OCI-LY1 (cell line): ENCODE measurements at regions not wholly inside any gene's neighbourhood (a gene's known extent, or its start where the extent isn't known, plus 50 kb on each side); places are given as distances from the start of the nearest gene placed in this dataset.

ENCODE experiments used
- H2AFZ ChIP-seq: fragments of 200-600 bp; sonication (generic), shearing (Covaris generic); 2 replicates; pipeline ENCODE4 v1.6.0; 2014; ENCODE audit warnings: antibody characterized with exemption, mild to moderate bottlenecking, low read length
- H3F3A ChIP-seq: fragments of 200-600 bp; sonication (generic), shearing (Covaris generic); 2 replicates; pipeline ENCODE4 v1.6.0; 2014; ENCODE audit warnings: mild to moderate bottlenecking, antibody characterized with exemption, low read length, moderate library complexity; ENCODE audit not compliant: insufficient read depth
- H3K27ac ChIP-seq: fragments of 200-600 bp; sonication (generic); 2 replicates; pipeline ENCODE4 v1.5.1; 2014; ENCODE audit warnings: low read length, mixed run types, mild to moderate bottlenecking, low read depth; ENCODE audit not compliant: poor library complexity, severe bottlenecking
- H3K27me3 ChIP-seq: fragments of 200-600 bp; sonication (generic); 2 replicates; pipeline ENCODE4 v1.6.0; 2014; ENCODE audit warnings: antibody characterized with exemption, mild to moderate bottlenecking, low read length, moderate library complexity; ENCODE audit not compliant: insufficient read depth
- H3K36me3 ChIP-seq: fragments of 200-600 bp; sonication (generic); 2 replicates; pipeline ENCODE4 v1.6.1; 2014; ENCODE audit warnings: mild to moderate bottlenecking, antibody characterized with exemption, low read length, moderate library complexity, mixed read lengths; ENCODE audit not compliant: insufficient read depth
- H3K4me1 ChIP-seq: fragments of 200-600 bp; sonication (generic); 2 replicates; pipeline ENCODE4 v1.5.1; 2014; ENCODE audit warnings: mild to moderate bottlenecking, low read length, moderate library complexity; ENCODE audit not compliant: insufficient read depth, severe bottlenecking
- H3K4me2 ChIP-seq: fragments of 200-600 bp; sonication (generic), shearing (Covaris generic); 2 replicates; pipeline ENCODE4 v1.6.1; 2014; ENCODE audit warnings: low read length
- H3K4me3 ChIP-seq: fragments of 200-600 bp; sonication (generic); 2 replicates; pipeline ENCODE4 v1.5.1; 2014; ENCODE audit warnings: low read length, low read depth, mild to moderate bottlenecking, mixed read lengths; ENCODE audit not compliant: poor library complexity, severe bottlenecking
- H3K79me2 ChIP-seq: fragments of 200-600 bp; shearing (Covaris generic); 2 replicates; pipeline ENCODE4 v1.6.1; 2016; ENCODE audit warnings: mixed run types, low read length, mixed read lengths; ENCODE audit not compliant: insufficient read depth
- H3K9ac ChIP-seq: fragments of 200-600 bp; sonication (generic), shearing (Covaris generic); 2 replicates; pipeline ENCODE4 v1.6.1; 2014; ENCODE audit warnings: mild to moderate bottlenecking, low read length, mixed read lengths
- H3K9me2 ChIP-seq: fragments of 200-600 bp; sonication (generic), shearing (Covaris generic); 2 replicates; pipeline ENCODE4 v1.6.1; 2014; ENCODE audit warnings: low read depth, mild to moderate bottlenecking, low read length, mixed read lengths
- H3K9me3 ChIP-seq: fragments of 200-600 bp; shearing (Covaris generic); 2 replicates; pipeline ENCODE4 v1.6.1; 2014; ENCODE audit warnings: low read length, mixed read lengths
- H4K20me1 ChIP-seq: fragments of 200-600 bp; sonication (generic), shearing (Covaris generic); 2 replicates; pipeline ENCODE4 v1.6.0; 2016; ENCODE audit warnings: mild to moderate bottlenecking, low read length; ENCODE audit not compliant: insufficient read depth
- EZH2 ChIP-seq: fragments of 200-600 bp; sonication (generic), shearing (Covaris generic); IDR thresholded peaks from 2 replicates; pipeline ENCODE4 v1.8.0; 2017; ENCODE audit warnings: borderline replicate concordance, mixed run types, mild to moderate bottlenecking, antibody characterized with exemption, low read length, moderate library complexity, mixed read lengths
- TF ChIP-seq, protein P1 (sequence below): fragments of 200-600 bp; sonication (generic), shearing (Covaris generic); IDR thresholded peaks from 2 replicates; pipeline ENCODE4 v1.5.1; 2017; ENCODE audit warnings: mild to moderate bottlenecking, antibody characterized with exemption, low read length, moderate library complexity, mixed read lengths

- Histone ChIP-seq H3K9me3 (0 out of 2 replicates have a peak, but pooled peaks cover 3% of the 10 kb centered on the region), H3K4me3 (no peak overlapping the region), H4K20me1 (no peaks in the 10 kb centered on the region), H3K79me2 (no peaks in the 10 kb centered on the region), H3K9ac (no peak overlapping the region), H3K36me3 (no peaks in the 10 kb centered on the region), H3K27ac (no peak overlapping the region), H3F3A (no peaks in the 10 kb centered on the region), H2AFZ (no peak overlapping the region), H3K27me3 (no peaks in the 10 kb centered on the region), H3K4me1 (peaks cover 10% of the 10 kb centered on the region), H3K4me2 (no peak overlapping the region), H3K9me2 (no peaks in the 10 kb centered on the region)
- TF ChIP-seq, protein P1, sequence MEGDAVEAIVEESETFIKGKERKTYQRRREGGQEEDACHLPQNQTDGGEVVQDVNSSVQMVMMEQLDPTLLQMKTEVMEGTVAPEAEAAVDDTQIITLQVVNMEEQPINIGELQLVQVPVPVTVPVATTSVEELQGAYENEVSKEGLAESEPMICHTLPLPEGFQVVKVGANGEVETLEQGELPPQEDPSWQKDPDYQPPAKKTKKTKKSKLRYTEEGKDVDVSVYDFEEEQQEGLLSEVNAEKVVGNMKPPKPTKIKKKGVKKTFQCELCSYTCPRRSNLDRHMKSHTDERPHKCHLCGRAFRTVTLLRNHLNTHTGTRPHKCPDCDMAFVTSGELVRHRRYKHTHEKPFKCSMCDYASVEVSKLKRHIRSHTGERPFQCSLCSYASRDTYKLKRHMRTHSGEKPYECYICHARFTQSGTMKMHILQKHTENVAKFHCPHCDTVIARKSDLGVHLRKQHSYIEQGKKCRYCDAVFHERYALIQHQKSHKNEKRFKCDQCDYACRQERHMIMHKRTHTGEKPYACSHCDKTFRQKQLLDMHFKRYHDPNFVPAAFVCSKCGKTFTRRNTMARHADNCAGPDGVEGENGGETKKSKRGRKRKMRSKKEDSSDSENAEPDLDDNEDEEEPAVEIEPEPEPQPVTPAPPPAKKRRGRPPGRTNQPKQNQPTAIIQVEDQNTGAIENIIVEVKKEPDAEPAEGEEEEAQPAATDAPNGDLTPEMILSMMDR, result no peak
- no peak for TF ChIP-seq EZH2
These were observed 80.4 kb downstream of the MC4R start for GRCh38 chr18:60292186-60292585.

DNA sequence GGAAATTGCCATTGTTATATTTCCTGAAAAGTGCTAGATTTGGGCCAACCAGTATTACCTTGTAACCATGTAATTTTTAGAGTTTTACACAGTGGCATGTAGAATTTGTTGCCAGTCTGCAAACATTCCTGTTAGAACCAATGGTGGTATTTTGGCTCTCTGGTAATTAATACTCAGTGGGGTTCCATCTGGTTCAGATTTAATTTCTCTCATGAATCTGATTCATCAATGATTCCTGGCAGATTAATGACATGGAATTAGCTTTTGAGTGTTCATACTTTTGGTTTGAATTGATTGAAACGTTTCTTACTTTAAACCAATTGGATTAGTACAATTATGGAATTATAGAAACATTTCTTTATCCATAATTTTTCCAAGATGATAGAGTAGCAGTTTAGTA is 93.2 kb downstream of the MC4R start:
- H3K27me3 ChIP-seq, result no peaks in the 10 kb centered on the region
- no peaks in the 10 kb centered on the region for H3K9me2 ChIP-seq
- H3F3A ChIP-seq, result no peaks in the 10 kb centered on the region
- no peak overlapping the region for H3K4me2 ChIP-seq
- H3K36me3 ChIP-seq, result no peaks in the 10 kb centered on the region
- H3K79me2 ChIP-seq, result no peaks in the 10 kb centered on the region
- no peaks in the 10 kb centered on the region for H4K20me1 ChIP-seq
- no peak overlapping the region for H3K27ac ChIP-seq
- H3K4me3 ChIP-seq, result no peak overlapping the region
- H3K4me1 ChIP-seq, result no peaks in the 10 kb centered on the region
- no peaks in the 10 kb centered on the region for H3K9me3 ChIP-seq
- no peak overlapping the region for H3K9ac ChIP-seq
- TF ChIP-seq, protein P1, result no peak
- TF ChIP-seq EZH2, result no peak
- H2AFZ ChIP-seq, result no peak overlapping the region

DNA sequence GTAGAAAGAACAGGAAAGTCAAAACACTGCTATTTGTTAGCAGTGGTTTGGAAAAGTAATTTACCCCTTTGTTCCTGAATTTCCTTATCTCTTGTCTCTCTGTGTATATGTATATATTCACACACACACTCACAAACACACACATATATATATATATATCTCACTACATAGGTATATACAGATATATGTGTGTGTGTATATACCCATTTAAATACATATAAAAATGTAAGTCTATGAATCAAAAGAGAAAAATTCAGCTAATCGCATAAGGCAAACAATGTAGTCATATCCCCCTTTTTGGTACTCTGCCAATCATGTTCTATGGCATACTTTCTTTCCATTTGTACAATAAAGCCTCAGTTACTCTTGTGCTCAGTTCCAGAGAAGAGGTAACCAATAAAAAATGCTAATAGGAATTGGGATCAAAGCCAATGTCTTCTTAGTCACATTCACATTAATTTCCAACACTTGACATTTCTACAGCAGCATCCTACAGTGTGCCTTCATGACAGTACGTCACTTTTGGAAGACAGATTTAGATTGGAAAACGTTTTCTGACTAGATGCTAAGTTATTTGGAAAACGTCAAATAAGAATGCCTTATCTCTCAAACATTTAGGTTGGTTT is 94.6 kb downstream of the MC4R start:
- Histone ChIP-seq H3K9ac (no peak overlapping the region), H3K36me3 (no peaks in the 10 kb centered on the region), H3K4me3 (no peak overlapping the region), H3K9me3 (no peaks in the 10 kb centered on the region), H3K79me2 (no peaks in the 10 kb centered on the region), H4K20me1 (no peaks in the 10 kb centered on the region), H3K4me2 (no peak overlapping the region), H3K27me3 (no peaks in the 10 kb centered on the region), H3K27ac (no peak overlapping the region), H3K4me1 (no peaks in the 10 kb centered on the region), H3K9me2 (no peaks in the 10 kb centered on the region), H2AFZ (no peak overlapping the region), H3F3A (no peaks in the 10 kb centered on the region)
- TF ChIP-seq EZH2, result no peak
- TF ChIP-seq, protein P1, result no peak
